BLaER1 (cell line): ENCODE measurements at regions not wholly inside any gene's neighbourhood (a gene's known extent, or its start where the extent isn't known, plus 50 kb on each side); places are given as distances from the start of the nearest gene placed in this dataset.

Experiments
- H3K27ac ChIP-seq: shearing (Covaris generic); formaldehyde crosslinking; 2 replicates; pipeline ENCODE4 v1.8.1; 2022
- H3K27me3 ChIP-seq: shearing (Covaris generic); formaldehyde crosslinking; 2 replicates; pipeline ENCODE4 v1.8.1; 2022
- H3K36me3 ChIP-seq: shearing (Covaris generic); formaldehyde crosslinking; 2 replicates; pipeline ENCODE4 v1.8.1; 2022
- H3K4me1 ChIP-seq: shearing (Covaris generic); formaldehyde crosslinking; 2 replicates; pipeline ENCODE4 v1.8.1; 2022
- H3K4me2 ChIP-seq: shearing (Covaris generic); formaldehyde crosslinking; 2 replicates; pipeline ENCODE4 v1.8.1; 2022
- H3K4me3 ChIP-seq: shearing (Covaris generic); formaldehyde crosslinking; 2 replicates; pipeline ENCODE4 v1.8.1; 2022
- H3K9ac ChIP-seq: shearing (Covaris generic); formaldehyde crosslinking; 2 replicates; pipeline ENCODE4 v1.8.1; 2022
- H3K9me3 ChIP-seq: shearing (Covaris generic); formaldehyde crosslinking; 2 replicates; pipeline ENCODE4 v1.8.1; 2022
- H4K20me1 ChIP-seq: shearing (Covaris generic); formaldehyde crosslinking; 2 replicates; pipeline ENCODE4 v1.8.1; 2022
- Cebpa-rat ChIP-seq: shearing (Covaris generic); IDR thresholded peaks from 2 replicates; pipeline ENCODE4 v1.8.1; 2022

- Histone ChIP-seq H3K4me2 (no peak overlapping the region), H3K36me3 (no peaks in the 10 kb centered on the region), H3K9me3 (0 out of 2 replicates have a peak, but pooled peaks cover 4% of the 10 kb centered on the region), H3K27me3 (no peaks in the 10 kb centered on the region), H3K9ac (no peak overlapping the region), H3K4me3 (no peak overlapping the region), H3K4me1 (peaks cover 9% of the 10 kb centered on the region), H4K20me1 (no peaks in the 10 kb centered on the region), H3K27ac (no peak overlapping the region)
- no peak for TF ChIP-seq Cebpa-rat
These were observed 592.0 kb downstream of the ZNF385D start for GRCh38 chr3:21158861-21159542.

- H3K27ac ChIP-seq = no peak overlapping the region
- no peak for TF ChIP-seq Cebpa-rat
- H3K9ac ChIP-seq = no peak overlapping the region
These were observed 596.1 kb downstream of the ZNF385D start for GRCh38 chr3:21154911-21155310.

GRCh38 chr3:21152555-21152954 lies 598.5 kb downstream of the ZNF385D start:
- no peak for TF ChIP-seq Cebpa-rat
- Histone ChIP-seq H4K20me1 (no peaks in the 10 kb centered on the region), H3K9ac (no peak overlapping the region), H3K4me3 (no peak overlapping the region), H3K27me3 (no peaks in the 10 kb centered on the region), H3K27ac (no peak overlapping the region), H3K36me3 (no peaks in the 10 kb centered on the region), H3K4me2 (no peak overlapping the region), H3K4me1 (peaks cover 9% of the 10 kb centered on the region), H3K9me3 (0 out of 2 replicates have a peak, but pooled peaks cover 4% of the 10 kb centered on the region)

More at GRCh38 chr3:21154911-21155310, 596.1 kb downstream of the ZNF385D start:
- H3K4me3 ChIP-seq = no peak overlapping the region
- H4K20me1 ChIP-seq = no peaks in the 10 kb centered on the region
- no peaks in the 10 kb centered on the region for H3K36me3 ChIP-seq
- H3K27me3 ChIP-seq = no peaks in the 10 kb centered on the region
- H3K4me1 ChIP-seq = peaks cover 9% of the 10 kb centered on the region
- H3K4me2 ChIP-seq = no peak overlapping the region
- 0 out of 2 replicates have a peak, but pooled peaks cover 4% of the 10 kb centered on the region for H3K9me3 ChIP-seq

GRCh38 chr3:21142949-21143348 lies 608.1 kb downstream of the ZNF385D start:
- no peaks in the 10 kb centered on the region for H3K9me3 ChIP-seq
- no peak overlapping the region for H3K9ac ChIP-seq
- no peak overlapping the region for H3K4me3 ChIP-seq
- no peak overlapping the region for H3K4me2 ChIP-seq
- no peaks in the 10 kb centered on the region for H3K36me3 ChIP-seq
- TF ChIP-seq Cebpa-rat = no peak
- H3K4me1 ChIP-seq = no peaks in the 10 kb centered on the region
- no peaks in the 10 kb centered on the region for H3K27me3 ChIP-seq
- H4K20me1 ChIP-seq = no peaks in the 10 kb centered on the region
- H3K27ac ChIP-seq = no peak overlapping the region

GRCh38 chr3:21142031-21142430 lies 609.0 kb downstream of the ZNF385D start:
- no peaks in the 10 kb centered on the region for H4K20me1 ChIP-seq
- no peak for TF ChIP-seq Cebpa-rat
- no peak overlapping the region for H3K27ac ChIP-seq
- no peak overlapping the region for H3K9ac ChIP-seq
- no peaks in the 10 kb centered on the region for H3K9me3 ChIP-seq
- no peaks in the 10 kb centered on the region for H3K4me1 ChIP-seq
- H3K4me3 ChIP-seq = no peak overlapping the region
- H3K36me3 ChIP-seq = no peaks in the 10 kb centered on the region
- H3K4me2 ChIP-seq = no peak overlapping the region
- no peaks in the 10 kb centered on the region for H3K27me3 ChIP-seq

- H4K20me1 ChIP-seq = no peaks in the 10 kb centered on the region
- no peaks in the 10 kb centered on the region for H3K27me3 ChIP-seq
- H3K36me3 ChIP-seq = no peaks in the 10 kb centered on the region
- no peak overlapping the region for H3K4me2 ChIP-seq
- TF ChIP-seq Cebpa-rat = no peak
- H3K9ac ChIP-seq = no peak overlapping the region
- H3K9me3 ChIP-seq = no peaks in the 10 kb centered on the region
- no peak overlapping the region for H3K4me3 ChIP-seq
- no peaks in the 10 kb centered on the region for H3K4me1 ChIP-seq
- no peak overlapping the region for H3K27ac ChIP-seq
These were observed 610.2 kb downstream of the ZNF385D start for GRCh38 chr3:21140785-21141184.

- Histone ChIP-seq H3K4me3 (no peak overlapping the region), H3K4me1 (no peaks in the 10 kb centered on the region), H3K9me3 (no peaks in the 10 kb centered on the region), H3K4me2 (no peak overlapping the region), H4K20me1 (no peaks in the 10 kb centered on the region), H3K9ac (no peak overlapping the region), H3K27ac (no peak overlapping the region), H3K27me3 (no peaks in the 10 kb centered on the region), H3K36me3 (no peaks in the 10 kb centered on the region)
- TF ChIP-seq Cebpa-rat = no peak
These were observed 612.9 kb downstream of the ZNF385D start for GRCh38 chr3:21138085-21138484.

GRCh38 chr3:21132896-21133295 lies 618.1 kb downstream of the ZNF385D start:
- H3K27ac ChIP-seq = no peak overlapping the region
- H3K27me3 ChIP-seq = no peaks in the 10 kb centered on the region
- no peak overlapping the region for H3K4me2 ChIP-seq
- no peak overlapping the region for H3K9ac ChIP-seq
- H3K4me1 ChIP-seq = no peaks in the 10 kb centered on the region
- no peaks in the 10 kb centered on the region for H4K20me1 ChIP-seq
- TF ChIP-seq Cebpa-rat = no peak
- H3K4me3 ChIP-seq = no peak overlapping the region
- H3K9me3 ChIP-seq = no peaks in the 10 kb centered on the region
- no peaks in the 10 kb centered on the region for H3K36me3 ChIP-seq

GRCh38 chr3:21120826-21121225 lies 630.2 kb downstream of the ZNF385D start:
- H3K4me2 ChIP-seq = no peak overlapping the region
- TF ChIP-seq Cebpa-rat = no peak
- no peaks in the 10 kb centered on the region for H4K20me1 ChIP-seq
- no peaks in the 10 kb centered on the region for H3K4me1 ChIP-seq
- no peaks in the 10 kb centered on the region for H3K36me3 ChIP-seq
- H3K27me3 ChIP-seq = no peaks in the 10 kb centered on the region
- H3K9me3 ChIP-seq = peaks cover 4% of the 10 kb centered on the region; the same call in 1 of the 2 replicates
- H3K4me3 ChIP-seq = no peak overlapping the region
- H3K27ac ChIP-seq = no peak overlapping the region
- no peak overlapping the region for H3K9ac ChIP-seq

GRCh38 chr3:21117370-21117769 lies 633.6 kb downstream of the ZNF385D start:
- Histone ChIP-seq H3K4me2 (no peak overlapping the region), H3K9ac (no peak overlapping the region)

More at GRCh38 chr3:21117370-21117769, 633.6 kb downstream of the ZNF385D start:
- H3K27ac ChIP-seq = no peak overlapping the region
- H3K4me3 ChIP-seq = no peak overlapping the region
- no peaks in the 10 kb centered on the region for H3K4me1 ChIP-seq
- H3K36me3 ChIP-seq = no peaks in the 10 kb centered on the region
- no peaks in the 10 kb centered on the region for H4K20me1 ChIP-seq
- H3K27me3 ChIP-seq = no peaks in the 10 kb centered on the region
- H3K9me3 ChIP-seq = no peaks in the 10 kb centered on the region
- TF ChIP-seq Cebpa-rat = no peak
